Small intestine (tissue), 7 donors: ENCODE measurements at regions not wholly inside any gene's neighbourhood (a gene's known extent, or its start where the extent isn't known, plus 50 kb on each side); places are given as distances from the start of the nearest gene placed in this dataset.
"Not testable (repeated sequence)": the region's sequence is repeated elsewhere in the genome, so short reads cannot be mapped to it uniquely, and the experiment has no call there.

Experiments used
- DNase-seq, 2 donors: peaks; one replicate each; pipeline versions ENCODE4 v3.0.0 to v3.0.0-alpha.2; 2013
- FAIRE-seq: peaks from 2 replicates; lab custom pipeline; 2012; peaks lifted over from hg19 to GRCh38; lab: Jason Lieb, UNC
- H3K27ac ChIP-seq, 3 donors: one replicate each; pipeline ENCODE4 v1.5.1; 2013; ENCODE audit warnings: low read length in 2 of 3, mild to moderate bottlenecking in 2 of 3, control low read depth in 1 of 3, inconsistent platforms in 1 of 3, low read depth in 1 of 3, moderate library complexity in 1 of 3
- H3K27me3 ChIP-seq, 3 donors: one replicate each; pipeline ENCODE4 v1.6.1; 2013; ENCODE audit warnings: low read length in 3 of 3, inconsistent platforms in 1 of 3; ENCODE audit not compliant: control insufficient read depth in 3 of 3, insufficient read depth in 3 of 3
- H3K36me3 ChIP-seq, 3 donors: one replicate each; pipeline ENCODE4 v1.6.1; 2013; ENCODE audit warnings: low read length in 3 of 3, inconsistent platforms in 1 of 3, low read depth in 1 of 3, mild to moderate bottlenecking in 1 of 3, moderate library complexity in 1 of 3; ENCODE audit not compliant: control insufficient read depth in 3 of 3, insufficient read depth in 2 of 3
- H3K4me1 ChIP-seq, 3 donors: one replicate each; pipeline ENCODE4 v1.6.1; 2013; ENCODE audit warnings: low read length in 2 of 3, inconsistent platforms in 1 of 3, low read depth in 1 of 3, mild to moderate bottlenecking in 1 of 3, moderate library complexity in 1 of 3; ENCODE audit not compliant: control insufficient read depth in 3 of 3, insufficient read depth in 2 of 3
- H3K4me3 ChIP-seq, 3 donors: one replicate each; pipeline ENCODE4 v1.5.1; 2013; ENCODE audit warnings: low read length in 3 of 3, control low read depth in 1 of 3, inconsistent platforms in 1 of 3, low read depth in 1 of 3, mild to moderate bottlenecking in 1 of 3, moderate library complexity in 1 of 3
- H3K9me3 ChIP-seq, 2 donors: one replicate each; pipeline ENCODE4 v1.6.1; 2013; ENCODE audit warnings: low read depth in 1 of 2, low read length in 1 of 2; ENCODE audit not compliant: control insufficient read depth in 2 of 2, insufficient read depth in 1 of 2
- WGBS, 3 donors: extraction: QIAGEN DNeasy Blood & Tissue Kit; methylation state at CpG; one replicate each; pipeline ENCODE4 v1.1.7; 2013; 5-methylcytosine and 5-hydroxymethylcytosine counted together
- donor health status: healthy with polysubstance abuse.
- donor health status: control.
- donor health status: control.
- donor health status: Bipolar disorder and iron deficiency.
- donor health status: healthy.

- WGBS, 3 donors, result 92 to 93% (median 93%) methylated on average over 3 of the region's 3 CpGs
- DNase-seq (no peak), FAIRE-seq (no peak)
- H3K9me3 ChIP-seq, result no peaks in the 10 kb centered on the region
- H3K27me3 ChIP-seq, result peaks cover 0 to 4% (median 0%) of the 10 kb centered on the region in 3 donors
- no peaks in the 10 kb centered on the region for H3K36me3 ChIP-seq
- no peak overlapping the region for H3K4me3 ChIP-seq
- no peak overlapping the region for H3K27ac ChIP-seq
- H3K4me1 ChIP-seq, result peaks cover 0 to 4% (median 0%) of the 10 kb centered on the region in 3 donors
Observed at GRCh38 chr6:85353012-85353411, 96.9 kb upstream of the NT5E start.

DNA sequence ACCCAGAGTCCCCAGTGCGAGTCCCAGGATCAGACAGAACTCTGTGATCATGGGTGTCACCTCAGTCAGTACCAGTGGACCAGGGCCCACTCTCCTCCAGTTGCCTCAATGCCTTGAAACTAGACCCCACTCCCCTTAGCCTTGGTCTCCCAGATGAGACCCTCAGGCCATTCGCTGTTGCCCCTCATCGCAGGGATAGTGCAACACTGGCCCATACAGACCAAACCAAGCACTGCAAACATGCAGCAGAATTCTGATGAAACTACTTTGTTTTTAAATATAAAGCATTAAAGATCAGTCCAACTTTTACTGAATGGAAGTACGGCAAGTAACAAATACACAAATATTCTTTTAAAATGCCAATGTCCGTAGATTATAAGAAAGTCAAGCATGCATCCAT lies 101.2 kb upstream of the NT5E start:
- DNase-seq, result no peak

GRCh38 chr6:85347812-85348211 lies 102.1 kb upstream of the NT5E start:
- Histone ChIP-seq H3K4me3 (no peak overlapping the region), H3K27ac (no peak overlapping the region), H3K4me1 (no peaks in the 10 kb centered on the region), H3K9me3 (no peaks in the 10 kb centered on the region), H3K36me3 (no peaks in the 10 kb centered on the region), H3K27me3 (no peaks in the 10 kb centered on the region)
- FAIRE-seq (no peak), DNase-seq (no peak)
- 45 to 58% (median 54%) methylated on average over 1 of the region's 1 CpG for WGBS, 3 donors

More for the DNA sequence above, 101.2 kb upstream of the NT5E start:
- Histone ChIP-seq H3K4me3 (no peak overlapping the region), H3K36me3 (no peaks in the 10 kb centered on the region), H3K4me1 (no peaks in the 10 kb centered on the region), H3K9me3 (no peaks in the 10 kb centered on the region), H3K27ac (no peak overlapping the region), H3K27me3 (peaks cover 0 to under 1% (median 0%) of the 10 kb centered on the region in 3 donors)
- no peak for FAIRE-seq
- 85 to 96% (median 91%) methylated on average over 5 of the region's 5 CpGs for WGBS, 3 donors

GRCh38 chr6:85346196-85346595 lies 103.7 kb upstream of the NT5E start:
- no peaks in the 10 kb centered on the region for H3K9me3 ChIP-seq
- 94 to 97% (median 94%) methylated on average over 1 of the region's 1 CpG for WGBS, 3 donors
- H3K27me3 ChIP-seq, result no peaks in the 10 kb centered on the region
- no peaks in the 10 kb centered on the region for H3K4me1 ChIP-seq
- no peaks in the 10 kb centered on the region for H3K36me3 ChIP-seq
- FAIRE-seq, result no peak
- DNase-seq, result no peak
- H3K4me3 ChIP-seq, result no peak overlapping the region
- H3K27ac ChIP-seq, result no peak overlapping the region

GRCh38 chr6:85344996-85345395 lies 104.9 kb upstream of the NT5E start:
- no peaks in the 10 kb centered on the region for H3K4me1 ChIP-seq
- H3K27ac ChIP-seq, result no peak overlapping the region
- H3K9me3 ChIP-seq, result no peaks in the 10 kb centered on the region
- FAIRE-seq (no peak), DNase-seq (no peak)
- no peaks in the 10 kb centered on the region for H3K36me3 ChIP-seq
- no peak overlapping the region for H3K4me3 ChIP-seq
- WGBS, 3 donors, result 25 to 48% (median 27%) methylated on average over 1 of the region's 1 CpG
- no peaks in the 10 kb centered on the region for H3K27me3 ChIP-seq

DNA sequence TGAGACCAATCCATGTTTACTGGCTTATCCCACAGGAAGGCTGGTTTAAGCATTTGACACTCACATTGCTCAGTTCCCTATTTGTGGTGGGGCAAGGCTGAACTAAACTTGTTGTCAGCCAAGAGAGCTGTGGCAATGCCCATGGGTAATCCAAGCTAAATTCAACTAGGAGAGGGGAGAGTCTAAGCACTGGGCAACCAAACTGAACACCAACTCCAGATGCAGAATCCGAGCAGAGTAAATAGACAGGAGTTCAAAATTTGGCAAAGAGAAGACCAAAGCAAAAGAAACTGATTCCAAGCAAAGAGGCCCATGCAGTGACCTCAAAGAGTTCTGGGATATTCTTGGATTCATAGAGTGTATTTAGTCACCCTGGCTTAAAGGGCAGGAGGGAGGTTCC lies 106.5 kb upstream of the NT5E start:
- DNase-seq (no peak), FAIRE-seq (no peak)
- Histone ChIP-seq H3K27me3 (peaks cover 0 to 2% (median 0%) of the 10 kb centered on the region in 3 donors), H3K9me3 (no peaks in the 10 kb centered on the region), H3K4me3 (no peak overlapping the region), H3K4me1 (no peaks in the 10 kb centered on the region), H3K27ac (no peak overlapping the region), H3K36me3 (no peaks in the 10 kb centered on the region)
- 81 to 88% (median 81%) methylated on average over 1 of the region's 1 CpG for WGBS, 3 donors

GRCh38 chr6:85329196-85329595 lies 120.7 kb upstream of the NT5E start:
- H3K27ac ChIP-seq, result no peak overlapping the region
- DNase-seq (no peak), FAIRE-seq (no peak)
- H3K4me3 ChIP-seq, result no peak overlapping the region
- H3K4me1 ChIP-seq, result no peaks in the 10 kb centered on the region
- no peaks in the 10 kb centered on the region for H3K27me3 ChIP-seq
- no peaks in the 10 kb centered on the region for H3K36me3 ChIP-seq
- WGBS, 3 donors, result 76 to 82% (median 77%) methylated on average over 4 of the region's 4 CpGs
- no peaks in the 10 kb centered on the region for H3K9me3 ChIP-seq

DNA sequence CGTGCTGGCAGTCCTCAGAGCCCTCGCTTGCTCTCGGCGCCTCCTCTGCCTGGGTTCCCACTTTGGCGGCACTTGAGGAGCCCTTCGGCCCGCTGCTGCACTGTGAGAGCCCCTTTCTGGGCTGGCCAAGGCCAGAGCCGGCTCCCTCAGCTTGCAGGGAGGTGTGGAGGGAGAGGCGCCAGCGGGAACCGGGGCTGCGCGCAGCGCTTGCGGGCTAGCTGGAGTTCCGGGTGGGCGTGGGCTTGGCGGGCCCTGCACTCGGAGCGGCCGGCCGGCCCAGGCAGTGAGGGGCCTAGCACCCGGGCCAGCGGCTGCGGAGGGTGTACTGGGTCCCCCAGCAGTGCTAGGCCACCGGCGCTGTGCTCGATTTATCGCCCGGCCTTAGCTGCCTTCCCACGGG lies 124.1 kb upstream of the NT5E start:
- not testable (repeated sequence) for FAIRE-seq
- WGBS, 3 donors, result 93 to 96% (median 93%) methylated on average over 8 to 31 of the region's 31 CpGs

DNA sequence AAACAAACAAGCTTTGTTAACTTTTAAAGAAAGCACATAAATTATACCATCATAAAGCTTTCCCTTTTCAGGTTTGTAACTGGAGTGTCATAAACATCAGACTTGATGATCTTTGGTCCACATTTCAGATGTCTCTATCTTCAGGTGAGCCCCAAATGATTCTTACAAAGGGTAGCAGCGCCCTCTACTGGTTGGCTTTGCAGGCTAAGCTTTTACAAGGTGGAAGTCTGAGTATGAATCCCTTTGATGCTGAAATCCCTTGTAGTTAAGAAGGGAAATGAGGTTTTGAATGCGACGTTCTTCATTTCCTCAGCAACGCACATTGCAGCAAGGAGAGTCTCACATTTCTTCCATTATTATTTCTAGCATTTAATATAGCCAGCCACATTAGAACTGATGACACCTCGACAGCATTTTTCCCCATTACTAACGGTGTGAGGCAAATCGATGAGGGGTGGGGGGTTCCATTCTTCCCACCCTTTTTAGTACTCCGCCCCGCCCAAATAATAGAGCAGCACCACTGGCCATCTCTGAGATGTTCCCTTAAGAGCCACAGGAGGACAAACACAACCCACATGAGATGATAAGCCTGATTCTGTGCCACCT lies 126.3 kb upstream of the NT5E start:
- WGBS, 3 donors, result 33 to 34% (median 34%) methylated on average over 9 of the region's 9 CpGs
- FAIRE-seq, result no peak

More for the DNA sequence above, 124.1 kb upstream of the NT5E start:
- not testable (repeated sequence) for H3K9me3 ChIP-seq, H3K27me3 ChIP-seq, DNase-seq, H3K4me1 ChIP-seq, H3K4me3 ChIP-seq, H3K27ac ChIP-seq, H3K36me3 ChIP-seq

More for the DNA sequence above, 126.3 kb upstream of the NT5E start:
- H3K27ac ChIP-seq, result no peak overlapping the region
- no peaks in the 10 kb centered on the region for H3K36me3 ChIP-seq
- H3K9me3 ChIP-seq, result no peaks in the 10 kb centered on the region
- DNase-seq, result peak; percentile 77 to 88
- no peak overlapping the region for H3K4me3 ChIP-seq
- peaks cover 0 to 5% (median 0%) of the 10 kb centered on the region in 3 donors for H3K27me3 ChIP-seq
- no peaks in the 10 kb centered on the region for H3K4me1 ChIP-seq
